ENCODE measurements at regions not wholly inside any gene's neighbourhood (a gene's known extent, or its start where the extent isn't known, plus 50 kb on each side); places are given as distances from the start of the nearest gene placed in this dataset.
A peak's percentile ranks its signal among the peaks of the same experiment; 100 is the strongest.

DNA sequence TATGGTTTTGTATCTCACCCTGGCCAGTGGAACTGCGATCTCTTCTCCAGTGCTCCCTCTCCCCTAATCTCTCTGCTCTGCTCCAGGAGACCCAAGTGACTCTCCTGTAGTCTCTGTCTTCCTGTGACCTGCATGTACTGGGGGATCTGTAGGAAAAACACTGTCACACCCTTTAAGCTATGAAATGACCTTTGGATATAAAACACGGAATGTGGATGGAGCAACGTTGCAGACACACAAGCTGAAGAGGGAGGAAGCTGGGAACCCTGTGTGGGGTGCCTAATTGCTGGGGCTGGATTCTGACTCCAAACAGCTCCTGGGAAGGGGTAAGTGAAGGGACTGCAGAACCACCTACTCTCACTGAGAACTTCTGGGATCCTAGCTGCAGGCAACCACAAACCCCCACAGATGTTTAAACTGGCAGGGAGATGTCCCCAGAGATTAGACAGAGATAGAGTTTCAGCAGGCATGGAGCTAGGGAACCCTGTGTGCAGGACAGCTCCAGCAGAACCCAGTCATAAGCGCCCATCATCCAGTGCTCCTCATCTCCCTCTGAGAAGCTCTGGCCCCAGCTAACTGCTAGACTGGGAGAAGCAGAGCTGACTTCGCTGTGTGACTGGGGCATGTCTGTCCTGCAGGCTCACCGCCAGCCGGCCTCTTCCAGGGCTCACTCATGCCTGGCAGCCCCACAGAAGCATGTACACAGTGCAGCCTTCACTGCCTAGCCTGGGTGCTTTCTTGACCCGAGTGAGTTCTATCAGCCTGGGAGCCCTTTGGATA, 482.7 kb upstream of the SETBP1 start:
- no peak for DNase-seq (ENCODE audit: low spot score)
- Histone ChIP-seq H3K4me3 (no peak overlapping the region), H3K27ac (no peak overlapping the region)
- TF ChIP-seq, protein P1, sequence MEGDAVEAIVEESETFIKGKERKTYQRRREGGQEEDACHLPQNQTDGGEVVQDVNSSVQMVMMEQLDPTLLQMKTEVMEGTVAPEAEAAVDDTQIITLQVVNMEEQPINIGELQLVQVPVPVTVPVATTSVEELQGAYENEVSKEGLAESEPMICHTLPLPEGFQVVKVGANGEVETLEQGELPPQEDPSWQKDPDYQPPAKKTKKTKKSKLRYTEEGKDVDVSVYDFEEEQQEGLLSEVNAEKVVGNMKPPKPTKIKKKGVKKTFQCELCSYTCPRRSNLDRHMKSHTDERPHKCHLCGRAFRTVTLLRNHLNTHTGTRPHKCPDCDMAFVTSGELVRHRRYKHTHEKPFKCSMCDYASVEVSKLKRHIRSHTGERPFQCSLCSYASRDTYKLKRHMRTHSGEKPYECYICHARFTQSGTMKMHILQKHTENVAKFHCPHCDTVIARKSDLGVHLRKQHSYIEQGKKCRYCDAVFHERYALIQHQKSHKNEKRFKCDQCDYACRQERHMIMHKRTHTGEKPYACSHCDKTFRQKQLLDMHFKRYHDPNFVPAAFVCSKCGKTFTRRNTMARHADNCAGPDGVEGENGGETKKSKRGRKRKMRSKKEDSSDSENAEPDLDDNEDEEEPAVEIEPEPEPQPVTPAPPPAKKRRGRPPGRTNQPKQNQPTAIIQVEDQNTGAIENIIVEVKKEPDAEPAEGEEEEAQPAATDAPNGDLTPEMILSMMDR (IDR thresholded peaks at IDR 0.05), result no peak

DNA sequence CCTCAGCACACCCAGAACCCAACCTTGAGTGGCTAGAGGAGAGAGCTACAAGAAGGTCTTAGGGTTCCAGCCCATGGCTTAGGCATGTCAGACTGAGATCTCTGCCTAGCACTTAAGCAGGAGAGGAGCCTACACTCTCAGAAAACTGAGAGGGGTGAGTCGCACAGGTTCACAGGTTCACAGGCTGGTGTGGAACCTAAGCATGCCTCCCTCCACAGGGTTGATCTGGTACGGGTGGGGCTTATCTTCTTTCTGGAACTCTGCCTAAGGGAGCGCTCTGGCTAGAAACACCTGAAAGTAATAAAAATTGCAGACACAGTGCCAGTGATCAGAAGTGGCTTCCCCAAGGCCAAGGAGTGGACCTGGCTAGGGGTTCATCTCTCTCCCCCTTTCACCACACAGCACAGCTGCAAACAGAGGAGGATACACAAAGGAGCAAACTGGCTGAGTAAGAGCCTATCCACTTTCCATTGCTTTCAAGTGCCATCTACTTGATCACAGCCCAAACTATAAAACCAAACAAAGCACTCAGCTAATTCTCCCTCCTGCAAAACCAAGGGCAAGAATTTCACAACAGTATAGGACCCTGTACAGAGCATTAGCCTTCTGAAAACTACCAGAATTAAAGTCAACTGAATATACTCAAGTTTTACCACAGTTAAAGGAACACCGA, 481.9 kb upstream of the SETBP1 start:
- Histone ChIP-seq H3K4me3 (no peak overlapping the region), H3K27ac (no peak overlapping the region)
- DNase-seq (ENCODE audit: low spot score), result no peak
- TF ChIP-seq, protein P1 (IDR thresholded peaks at IDR 0.05), result no peak

DNA sequence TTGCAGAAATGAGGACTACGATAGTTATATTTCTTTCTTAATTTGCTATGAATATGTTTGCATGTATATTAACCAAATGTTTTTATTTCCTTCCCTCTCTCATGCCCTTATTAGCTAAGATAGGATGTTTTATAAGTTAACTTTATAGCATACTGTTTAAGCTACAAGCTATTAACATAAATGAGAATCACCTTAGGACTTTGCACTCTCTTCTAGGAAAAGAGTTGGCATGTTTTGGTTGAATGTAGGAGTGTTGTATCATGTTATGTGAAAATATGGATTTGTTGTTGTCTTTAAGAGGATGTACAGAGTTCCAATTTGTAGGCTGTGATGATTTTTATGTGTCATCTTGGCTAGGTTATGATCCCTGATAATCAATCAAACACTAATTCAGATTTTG, 467.4 kb upstream of the SETBP1 start:
- no peak for DNase-seq (ENCODE audit: low spot score)
- Histone ChIP-seq H3K4me3 (no peak overlapping the region), H3K27ac (no peak overlapping the region)
- TF ChIP-seq, protein P1 (IDR thresholded peaks at IDR 0.05), result no peak

DNA sequence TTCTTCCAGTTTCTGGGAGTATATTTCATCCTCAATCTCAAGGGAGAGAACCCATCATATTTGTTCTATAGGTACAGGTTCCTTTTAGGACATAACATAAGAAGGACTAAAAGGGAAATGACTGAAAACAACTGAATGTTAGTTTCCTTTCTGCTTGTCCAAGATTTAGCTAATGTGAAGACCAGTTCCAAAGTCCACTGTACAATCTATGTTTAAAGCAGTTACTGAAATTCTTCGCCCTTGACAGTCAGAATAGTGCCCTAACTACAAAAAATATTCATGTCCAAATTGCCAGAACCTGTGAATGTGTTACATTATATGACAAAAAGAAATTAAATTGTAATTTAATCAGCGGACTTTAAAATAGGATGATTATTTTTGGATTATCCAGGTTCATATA, 466.3 kb upstream of the SETBP1 start:
- no peak for DNase-seq (ENCODE audit: low spot score)
- TF ChIP-seq, protein P1 (IDR thresholded peaks at IDR 0.05), result no peak
- Histone ChIP-seq H3K4me3 (no peak overlapping the region), H3K27ac (no peak overlapping the region)

DNA sequence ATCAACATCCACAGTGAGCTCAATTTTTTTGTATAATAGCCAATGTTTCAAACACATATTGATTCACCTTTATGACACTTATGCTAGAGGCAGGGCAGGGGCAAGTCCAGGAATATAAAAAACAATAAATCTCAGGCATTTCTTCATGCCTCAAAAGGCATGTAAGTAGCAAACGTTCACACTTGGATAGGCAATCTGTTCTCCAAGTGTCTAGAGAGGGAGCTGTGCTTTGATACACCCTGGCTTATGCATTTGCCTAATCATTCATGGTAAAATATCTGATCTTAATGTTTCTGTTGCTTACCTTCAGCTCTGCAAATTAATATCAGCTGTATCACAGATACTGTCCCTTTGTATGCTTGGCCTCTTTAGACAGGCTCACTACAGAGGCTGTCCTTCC, 464.5 kb upstream of the SETBP1 start:
- H3K27ac ChIP-seq, result no peak overlapping the region
- DNase-seq (ENCODE audit: low spot score), result no peak
- TF ChIP-seq, protein P1 (IDR thresholded peaks at IDR 0.05), result no peak
- H3K4me3 ChIP-seq, result no peak overlapping the region

DNA sequence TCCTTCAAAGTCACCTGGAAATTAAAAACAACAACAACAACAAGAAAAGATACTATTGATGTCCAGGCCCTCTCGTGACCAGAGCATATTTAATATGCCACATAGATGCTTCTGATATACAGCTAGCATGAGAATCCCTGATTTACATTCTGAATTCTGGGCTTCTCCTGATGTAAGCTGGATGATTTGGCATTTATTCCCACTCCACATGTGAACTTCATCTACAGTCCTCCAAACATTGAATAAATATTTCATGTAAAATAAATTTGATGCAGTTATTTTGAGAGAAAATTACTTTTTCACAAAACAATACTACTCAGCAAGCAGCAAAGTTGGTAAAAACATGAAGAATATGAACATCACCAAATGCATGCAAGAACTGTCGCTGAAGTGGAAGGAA, 453.2 kb upstream of the SETBP1 start:
- DNase-seq (ENCODE audit: low spot score), result no peak
- TF ChIP-seq, protein P1 (IDR thresholded peaks at IDR 0.05), result no peak
- Histone ChIP-seq H3K27ac (no peak overlapping the region), H3K4me3 (no peak overlapping the region)

DNA sequence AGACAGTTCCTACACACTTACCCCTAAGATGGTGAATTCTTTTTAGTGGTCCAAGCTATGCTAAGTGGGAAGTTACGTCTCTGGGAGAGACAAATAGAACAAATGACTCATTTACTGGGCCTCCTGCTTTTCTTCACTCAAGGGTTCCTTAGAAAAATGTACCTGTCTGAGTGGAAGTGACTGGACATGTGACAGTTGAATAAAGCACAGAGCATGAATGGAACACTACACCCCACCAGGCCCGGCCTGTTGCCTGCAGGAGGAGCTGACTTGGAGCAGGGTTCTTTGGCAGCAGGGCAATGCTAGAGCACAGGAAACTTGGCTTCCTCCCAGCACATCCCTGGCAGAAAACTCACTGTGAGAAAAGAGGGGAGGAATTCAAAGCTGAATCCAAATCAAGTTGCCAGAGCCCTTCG, 451.0 kb upstream of the SETBP1 start:
- Histone ChIP-seq H3K27ac (no peak overlapping the region), H3K4me3 (no peak overlapping the region)
- TF ChIP-seq, protein P1 (IDR thresholded peaks at IDR 0.05), result no peak
- DNase-seq (ENCODE audit: low spot score), result peak; percentile 75

All from coronary artery (tissue), 2 donors.